ENCODE measurements at regions not wholly inside any gene's neighbourhood (a gene's known extent, or its start where the extent isn't known, plus 50 kb on each side); places are given as distances from the start of the nearest gene placed in this dataset.

DNA sequence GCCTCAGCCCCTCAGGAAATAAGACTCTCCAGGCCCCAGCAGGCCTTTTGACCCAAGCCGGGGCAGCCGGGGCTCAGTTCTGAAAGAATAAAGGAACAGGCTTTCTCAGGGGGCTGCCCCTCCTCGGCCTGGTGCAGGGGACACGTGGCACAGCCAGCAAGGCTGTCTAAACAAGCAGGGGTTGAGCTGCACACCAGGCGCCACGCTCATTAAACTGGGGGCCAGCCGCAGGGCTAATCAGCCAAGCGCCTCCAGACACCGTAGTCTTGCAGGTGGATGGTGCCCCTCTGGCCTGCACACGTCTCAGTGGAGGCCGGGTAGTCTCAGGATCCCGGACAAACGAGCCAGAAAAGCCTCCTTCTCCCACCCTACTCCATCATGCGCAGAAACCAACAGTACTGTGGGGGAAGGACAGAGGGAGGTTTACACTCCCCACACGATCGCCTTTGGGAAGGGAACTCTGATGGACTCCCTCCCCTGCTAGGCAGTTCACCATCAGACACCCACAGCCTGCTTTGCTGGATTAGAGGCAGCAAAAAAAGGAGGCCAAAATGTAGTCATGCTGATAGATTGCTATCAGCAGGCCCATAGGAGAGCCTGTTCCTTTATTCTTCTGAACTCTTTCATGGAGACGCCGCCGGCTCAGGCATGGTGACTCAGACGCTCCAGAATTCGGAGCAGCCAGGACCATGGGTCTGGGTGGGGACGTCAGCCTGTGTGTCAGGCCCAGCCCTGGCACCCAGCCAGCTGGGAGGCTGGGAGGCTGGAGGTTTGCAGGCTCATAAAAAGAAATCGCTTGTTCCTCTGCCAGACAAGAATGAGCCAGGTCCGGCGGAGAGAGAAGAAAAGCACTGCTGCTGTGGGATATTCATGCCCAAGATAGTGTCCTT, 342.4 kb downstream of the BCOR start:
- no peak for TF ChIP-seq POLR2AphosphoS5 (IDR thresholded peaks at IDR 0.05; ENCODE audit: low read depth, low read length)
- no peak for TF ChIP-seq TAF1 (IDR thresholded peaks at IDR 0.05; ENCODE audit: borderline replicate concordance, low read depth, low read length)
- no peak for TF ChIP-seq POLR2A (IDR thresholded peaks at IDR 0.05; ENCODE audit: low read depth, low read length)

Data from GM12892 (cell line).